Right renal pelvis (tissue), 4 donors: ENCODE measurements at regions not wholly inside any gene's neighbourhood (a gene's known extent, or its start where the extent isn't known, plus 50 kb on each side); places are given as distances from the start of the nearest gene placed in this dataset.

Experiments used
- DNase-seq, 4 donors: peaks; one replicate each; pipeline ENCODE4 v3.0.0-alpha.2; 2013; ENCODE audit warnings: low read depth in 4 of 4, low spot score in 3 of 4, missing footprints in 1 of 4

GRCh38 chr5:85813146-85813545 lies 804.6 kb upstream of the COX7C start:
- no peak for DNase-seq

- no peak for DNase-seq
These were observed 803.1 kb upstream of the COX7C start for GRCh38 chr5:85814596-85814995.

- DNase-seq, result no peak
These were observed 794.0 kb upstream of the COX7C start for GRCh38 chr5:85823462-85824426.

GRCh38 chr5:85838781-85839180 lies 779.0 kb upstream of the COX7C start:
- DNase-seq, result no peak

GRCh38 chr5:85841653-85842052 lies 776.1 kb upstream of the COX7C start:
- no peak for DNase-seq

- no peak for DNase-seq
These were observed 774.2 kb upstream of the COX7C start for GRCh38 chr5:85843535-85843934.

GRCh38 chr5:85849411-85849810 lies 768.3 kb upstream of the COX7C start:
- DNase-seq, result no peak

- DNase-seq, result no peak
These were observed 752.4 kb upstream of the COX7C start for GRCh38 chr5:85865296-85865695.

GRCh38 chr5:85868070-85868469 lies 749.7 kb upstream of the COX7C start:
- no peak for DNase-seq

GRCh38 chr5:85893996-85894395 lies 723.7 kb upstream of the COX7C start:
- DNase-seq, result no peak

- DNase-seq, result no peak
These were observed 721.2 kb upstream of the COX7C start for GRCh38 chr5:85896514-85896913.

GRCh38 chr5:85906460-85906859 lies 711.3 kb upstream of the COX7C start:
- DNase-seq, result no peak

GRCh38 chr5:85910335-85910734 lies 707.4 kb upstream of the COX7C start:
- no peak for DNase-seq

GRCh38 chr5:85920984-85921383 lies 696.8 kb upstream of the COX7C start:
- no peak for DNase-seq

- no peak for DNase-seq
These were observed 696.2 kb upstream of the COX7C start for GRCh38 chr5:85921590-85921989.

GRCh38 chr5:85927632-85928031 lies 690.1 kb upstream of the COX7C start:
- DNase-seq, result no peak

- no peak for DNase-seq
These were observed 688.0 kb upstream of the COX7C start for GRCh38 chr5:85929713-85930112.

GRCh38 chr5:85931220-85931619 lies 686.5 kb upstream of the COX7C start:
- DNase-seq, result no peak

- DNase-seq, result no peak
These were observed 679.5 kb upstream of the COX7C start for GRCh38 chr5:85938201-85938600.

- DNase-seq, result no peak
These were observed 666.0 kb upstream of the COX7C start for GRCh38 chr5:85951707-85952210.

- no peak for DNase-seq
These were observed 665.1 kb upstream of the COX7C start for GRCh38 chr5:85952680-85953079.

- no peak for DNase-seq
These were observed 650.1 kb upstream of the COX7C start for GRCh38 chr5:85967681-85968080.
